ENCODE measurements at regions not wholly inside any gene's neighbourhood (a gene's known extent, or its start where the extent isn't known, plus 50 kb on each side); places are given as distances from the start of the nearest gene placed in this dataset.

DNA sequence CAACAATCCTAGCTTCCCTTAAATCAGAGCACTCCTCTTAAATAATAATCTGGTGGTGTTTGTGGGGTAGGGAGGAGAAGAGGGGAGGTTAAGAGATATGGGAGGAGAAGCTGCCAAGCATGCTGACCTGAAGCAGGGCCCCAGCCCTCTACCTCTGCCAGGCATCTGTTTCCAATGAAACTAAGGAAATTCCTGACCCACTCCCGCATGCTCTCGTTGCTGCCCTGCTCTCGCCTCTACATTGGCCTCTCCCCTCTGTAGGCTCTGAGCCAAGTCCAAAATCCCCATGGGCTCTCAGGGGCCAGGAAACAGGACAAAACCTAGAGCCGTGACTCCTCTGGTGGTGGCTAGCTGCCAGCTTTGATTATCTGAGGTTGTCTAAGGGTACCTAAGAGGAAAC is 559.5 kb upstream of the CDH11 start:
- TF ChIP-seq MIER2 (CRISPR knock-in tag; IDR thresholded peaks at IDR 0.05) = no peak
- TF ChIP-seq, protein P1, sequence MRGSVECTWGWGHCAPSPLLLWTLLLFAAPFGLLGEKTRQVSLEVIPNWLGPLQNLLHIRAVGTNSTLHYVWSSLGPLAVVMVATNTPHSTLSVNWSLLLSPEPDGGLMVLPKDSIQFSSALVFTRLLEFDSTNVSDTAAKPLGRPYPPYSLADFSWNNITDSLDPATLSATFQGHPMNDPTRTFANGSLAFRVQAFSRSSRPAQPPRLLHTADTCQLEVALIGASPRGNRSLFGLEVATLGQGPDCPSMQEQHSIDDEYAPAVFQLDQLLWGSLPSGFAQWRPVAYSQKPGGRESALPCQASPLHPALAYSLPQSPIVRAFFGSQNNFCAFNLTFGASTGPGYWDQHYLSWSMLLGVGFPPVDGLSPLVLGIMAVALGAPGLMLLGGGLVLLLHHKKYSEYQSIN (CRISPR knock-in tag; IDR thresholded peaks at IDR 0.05; ENCODE audit: borderline replicate concordance) = no peak
- TF ChIP-seq YY1 (IDR thresholded peaks at IDR 0.05; ENCODE audit: insufficient read depth, insufficient replicate concordance, low read depth, low read length) = no peak
- TF ChIP-seq, protein P2, sequence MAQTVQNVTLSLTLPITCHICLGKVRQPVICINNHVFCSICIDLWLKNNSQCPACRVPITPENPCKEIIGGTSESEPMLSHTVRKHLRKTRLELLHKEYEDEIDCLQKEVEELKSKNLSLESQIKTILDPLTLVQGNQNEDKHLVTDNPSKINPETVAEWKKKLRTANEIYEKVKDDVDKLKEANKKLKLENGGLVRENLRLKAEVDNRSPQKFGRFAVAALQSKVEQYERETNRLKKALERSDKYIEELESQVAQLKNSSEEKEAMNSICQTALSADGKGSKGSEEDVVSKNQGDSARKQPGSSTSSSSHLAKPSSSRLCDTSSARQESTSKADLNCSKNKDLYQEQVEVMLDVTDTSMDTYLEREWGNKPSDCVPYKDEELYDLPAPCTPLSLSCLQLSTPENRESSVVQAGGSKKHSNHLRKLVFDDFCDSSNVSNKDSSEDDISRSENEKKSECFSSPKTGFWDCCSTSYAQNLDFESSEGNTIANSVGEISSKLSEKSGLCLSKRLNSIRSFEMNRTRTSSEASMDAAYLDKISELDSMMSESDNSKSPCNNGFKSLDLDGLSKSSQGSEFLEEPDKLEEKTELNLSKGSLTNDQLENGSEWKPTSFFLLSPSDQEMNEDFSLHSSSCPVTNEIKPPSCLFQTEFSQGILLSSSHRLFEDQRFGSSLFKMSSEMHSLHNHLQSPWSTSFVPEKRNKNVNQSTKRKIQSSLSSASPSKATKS (CRISPR knock-in tag; IDR thresholded peaks at IDR 0.05) = no peak
- no peak for TF ChIP-seq ZNF451 (CRISPR knock-in tag; IDR thresholded peaks at IDR 0.05)
- TF ChIP-seq, protein P3, sequence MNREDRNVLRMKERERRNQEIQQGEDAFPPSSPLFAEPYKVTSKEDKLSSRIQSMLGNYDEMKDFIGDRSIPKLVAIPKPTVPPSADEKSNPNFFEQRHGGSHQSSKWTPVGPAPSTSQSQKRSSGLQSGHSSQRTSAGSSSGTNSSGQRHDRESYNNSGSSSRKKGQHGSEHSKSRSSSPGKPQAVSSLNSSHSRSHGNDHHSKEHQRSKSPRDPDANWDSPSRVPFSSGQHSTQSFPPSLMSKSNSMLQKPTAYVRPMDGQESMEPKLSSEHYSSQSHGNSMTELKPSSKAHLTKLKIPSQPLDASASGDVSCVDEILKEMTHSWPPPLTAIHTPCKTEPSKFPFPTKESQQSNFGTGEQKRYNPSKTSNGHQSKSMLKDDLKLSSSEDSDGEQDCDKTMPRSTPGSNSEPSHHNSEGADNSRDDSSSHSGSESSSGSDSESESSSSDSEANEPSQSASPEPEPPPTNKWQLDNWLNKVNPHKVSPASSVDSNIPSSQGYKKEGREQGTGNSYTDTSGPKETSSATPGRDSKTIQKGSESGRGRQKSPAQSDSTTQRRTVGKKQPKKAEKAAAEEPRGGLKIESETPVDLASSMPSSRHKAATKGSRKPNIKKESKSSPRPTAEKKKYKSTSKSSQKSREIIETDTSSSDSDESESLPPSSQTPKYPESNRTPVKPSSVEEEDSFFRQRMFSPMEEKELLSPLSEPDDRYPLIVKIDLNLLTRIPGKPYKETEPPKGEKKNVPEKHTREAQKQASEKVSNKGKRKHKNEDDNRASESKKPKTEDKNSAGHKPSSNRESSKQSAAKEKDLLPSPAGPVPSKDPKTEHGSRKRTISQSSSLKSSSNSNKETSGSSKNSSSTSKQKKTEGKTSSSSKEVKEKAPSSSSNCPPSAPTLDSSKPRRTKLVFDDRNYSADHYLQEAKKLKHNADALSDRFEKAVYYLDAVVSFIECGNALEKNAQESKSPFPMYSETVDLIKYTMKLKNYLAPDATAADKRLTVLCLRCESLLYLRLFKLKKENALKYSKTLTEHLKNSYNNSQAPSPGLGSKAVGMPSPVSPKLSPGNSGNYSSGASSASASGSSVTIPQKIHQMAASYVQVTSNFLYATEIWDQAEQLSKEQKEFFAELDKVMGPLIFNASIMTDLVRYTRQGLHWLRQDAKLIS (CRISPR knock-in tag; IDR thresholded peaks at IDR 0.05) = no peak
- no peak for TF ChIP-seq HOXA5 (CRISPR knock-in tag; IDR thresholded peaks at IDR 0.05)
- no peak for TF ChIP-seq ZKSCAN1 (IDR thresholded peaks at IDR 0.05; ENCODE audit: low read length)
- TF ChIP-seq, protein P4, sequence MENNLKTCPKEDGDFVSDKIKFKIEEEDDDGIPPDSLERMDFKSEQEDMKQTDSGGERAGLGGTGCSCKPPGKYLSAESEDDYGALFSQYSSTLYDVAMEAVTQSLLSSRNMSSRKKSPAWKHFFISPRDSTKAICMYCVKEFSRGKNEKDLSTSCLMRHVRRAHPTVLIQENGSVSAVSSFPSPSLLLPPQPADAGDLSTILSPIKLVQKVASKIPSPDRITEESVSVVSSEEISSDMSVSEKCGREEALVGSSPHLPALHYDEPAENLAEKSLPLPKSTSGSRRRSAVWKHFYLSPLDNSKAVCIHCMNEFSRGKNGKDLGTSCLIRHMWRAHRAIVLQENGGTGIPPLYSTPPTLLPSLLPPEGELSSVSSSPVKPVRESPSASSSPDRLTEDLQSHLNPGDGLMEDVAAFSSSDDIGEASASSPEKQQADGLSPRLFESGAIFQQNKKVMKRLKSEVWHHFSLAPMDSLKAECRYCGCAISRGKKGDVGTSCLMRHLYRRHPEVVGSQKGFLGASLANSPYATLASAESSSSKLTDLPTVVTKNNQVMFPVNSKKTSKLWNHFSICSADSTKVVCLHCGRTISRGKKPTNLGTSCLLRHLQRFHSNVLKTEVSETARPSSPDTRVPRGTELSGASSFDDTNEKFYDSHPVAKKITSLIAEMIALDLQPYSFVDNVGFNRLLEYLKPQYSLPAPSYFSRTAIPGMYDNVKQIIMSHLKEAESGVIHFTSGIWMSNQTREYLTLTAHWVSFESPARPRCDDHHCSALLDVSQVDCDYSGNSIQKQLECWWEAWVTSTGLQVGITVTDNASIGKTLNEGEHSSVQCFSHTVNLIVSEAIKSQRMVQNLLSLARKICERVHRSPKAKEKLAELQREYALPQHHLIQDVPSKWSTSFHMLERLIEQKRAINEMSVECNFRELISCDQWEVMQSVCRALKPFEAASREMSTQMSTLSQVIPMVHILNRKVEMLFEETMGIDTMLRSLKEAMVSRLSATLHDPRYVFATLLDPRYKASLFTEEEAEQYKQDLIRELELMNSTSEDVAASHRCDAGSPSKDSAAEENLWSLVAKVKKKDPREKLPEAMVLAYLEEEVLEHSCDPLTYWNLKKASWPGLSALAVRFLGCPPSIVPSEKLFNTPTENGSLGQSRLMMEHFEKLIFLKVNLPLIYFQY (CRISPR knock-in tag; IDR thresholded peaks at IDR 0.05; ENCODE audit: borderline replicate concordance) = no peak
- no peak for TF ChIP-seq KLF6 (CRISPR knock-in tag; IDR thresholded peaks at IDR 0.05)
- TF ChIP-seq, protein P5, sequence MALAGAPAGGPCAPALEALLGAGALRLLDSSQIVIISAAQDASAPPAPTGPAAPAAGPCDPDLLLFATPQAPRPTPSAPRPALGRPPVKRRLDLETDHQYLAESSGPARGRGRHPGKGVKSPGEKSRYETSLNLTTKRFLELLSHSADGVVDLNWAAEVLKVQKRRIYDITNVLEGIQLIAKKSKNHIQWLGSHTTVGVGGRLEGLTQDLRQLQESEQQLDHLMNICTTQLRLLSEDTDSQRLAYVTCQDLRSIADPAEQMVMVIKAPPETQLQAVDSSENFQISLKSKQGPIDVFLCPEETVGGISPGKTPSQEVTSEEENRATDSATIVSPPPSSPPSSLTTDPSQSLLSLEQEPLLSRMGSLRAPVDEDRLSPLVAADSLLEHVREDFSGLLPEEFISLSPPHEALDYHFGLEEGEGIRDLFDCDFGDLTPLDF (CRISPR knock-in tag; IDR thresholded peaks at IDR 0.05) = no peak
- Histone ChIP-seq H3K9ac (ENCODE audit: insufficient read depth, low read depth, low read length) (no peak overlapping the region), H2AFZ (ENCODE audit: low read length) (no peak overlapping the region), H4K20me1 (ENCODE audit: insufficient read depth, low read length) (no peaks in the 10 kb centered on the region), H3K4me3 (replicated peaks in 1 of 3; ENCODE audit: insufficient read depth in 1 of 3, low read depth in 2 of 3, low read length in 3 of 3) (no peak overlapping the region), H3K4me2 (ENCODE audit: low read depth, low read length) (no peak overlapping the region), H3K9me3 (ENCODE audit: low read length) (peaks cover 18% of the 10 kb centered on the region), H3K4me1 (ENCODE audit: insufficient read depth, low read length) (no peaks in the 10 kb centered on the region), H3K27ac (ENCODE audit: extremely low read length, insufficient read depth, low read length) (no peak overlapping the region), H3K27me3 (ENCODE audit: control insufficient read depth in 1 of 2, insufficient read depth in 2 of 2, low read length in 2 of 2) (no peaks in the 10 kb centered on the region), H3K79me2 (ENCODE audit: insufficient read depth, low read length) (no peaks in the 10 kb centered on the region), H3K36me3 (replicated peaks in 1 of 2; ENCODE audit: control insufficient read depth in 1 of 2, insufficient read depth in 2 of 2, low read length in 2 of 2) (no peaks in the 10 kb centered on the region)
- in situ Hi-C loops (cut with HindIII; ENCODE audit: extremely low pct_ligation_motif_present, low pct_unique_long_range_greater_than_20kb) (no loop called here), intact Hi-C loops (cut with micrococcal nuclease; ENCODE audit: unreplicated experiment) (no loop called here)
- ChIA-PET CTCF (ENCODE audit: low intra/inter-chr PET ratio, low total read pairs) (no interaction called here), POLR2A (no interaction called here)
- DNase-seq (ENCODE audit: low spot score) (no peak), ATAC-seq (no peak), FAIRE-seq (no peak)
- WGBS (ENCODE audit: low lambda C conversion rate) = 5% methylated on average over 4 of the region's 4 CpGs
- no TSS peak for BruUV-seq (replicated peaks)
